Osteoblast (primary cell): ENCODE measurements at regions not wholly inside any gene's neighbourhood (a gene's known extent, or its start where the extent isn't known, plus 50 kb on each side); places are given as distances from the start of the nearest gene placed in this dataset.

Experiments
- DNase-seq: peaks from one replicate; pipeline ENCODE4 v3.0.0; 2011; ENCODE audit warnings: low spot score, mixed read lengths; ENCODE audit not compliant: insufficient read length; ENCODE audit errors: missing footprints
- H2AFZ ChIP-seq: 2 replicates; pipeline ENCODE4 v1.6.0; 2011; ENCODE audit warnings: mild to moderate bottlenecking, low read length
- H3K27ac ChIP-seq: 2 replicates; pipeline ENCODE4 v1.5.1; 2011; ENCODE audit warnings: mild to moderate bottlenecking, low read depth, low read length, moderate library complexity
- H3K27me3 ChIP-seq: 2 replicates; pipeline ENCODE4 v1.6.0; 2012; ENCODE audit warnings: mild to moderate bottlenecking, control low read depth, inconsistent platforms, low read length, moderate library complexity; ENCODE audit not compliant: insufficient read depth
- H3K36me3 ChIP-seq: 2 replicates; pipeline ENCODE4 v1.5.1; 2011; ENCODE audit warnings: mild to moderate bottlenecking, low read length, control low read depth, moderate library complexity; ENCODE audit not compliant: insufficient read depth
- H3K4me1 ChIP-seq: 2 replicates; pipeline ENCODE4 v1.5.1; 2011; ENCODE audit warnings: mild to moderate bottlenecking, low read length, control low read depth, moderate library complexity; ENCODE audit not compliant: insufficient read depth
- H3K4me2 ChIP-seq: 2 replicates; pipeline ENCODE4 v1.6.0; 2011; ENCODE audit warnings: mild to moderate bottlenecking, low read length; ENCODE audit not compliant: insufficient read depth
- H3K4me3 ChIP-seq: fragments of 200-600 bp; sonication (generic); 3 replicates; pipeline ENCODE4 v1.5.1; 2012; ENCODE audit warnings: mild to moderate bottlenecking, low read length, inconsistent platforms; ENCODE audit not compliant: insufficient read depth
- H3K79me2 ChIP-seq: 2 replicates; pipeline ENCODE4 v1.6.0; 2012; ENCODE audit warnings: mild to moderate bottlenecking, low read length, control low read depth, inconsistent platforms; ENCODE audit not compliant: insufficient read depth
- H3K9me3 ChIP-seq: 2 replicates; pipeline ENCODE4 v1.5.1; 2011; ENCODE audit warnings: low read depth, low read length, control low read depth
- H4K20me1 ChIP-seq: 2 replicates; pipeline ENCODE4 v1.6.0; 2012; ENCODE audit warnings: mild to moderate bottlenecking, low read length, control low read depth; ENCODE audit not compliant: insufficient read depth
- TF ChIP-seq, protein P1 (sequence below): IDR thresholded peaks from 2 replicates; pipeline ENCODE4 v1.5.1; 2011; ENCODE audit warnings: mild to moderate bottlenecking, low read depth, low read length, moderate library complexity; ENCODE audit errors: extremely low read depth

- Histone ChIP-seq H4K20me1 (no peaks in the 10 kb centered on the region), H3K27ac (no peak overlapping the region), H2AFZ (no peak overlapping the region), H3K79me2 (no peaks in the 10 kb centered on the region), H3K36me3 (no peaks in the 10 kb centered on the region), H3K4me3 (no peak overlapping the region), H3K4me2 (no peak overlapping the region), H3K9me3 (no peaks in the 10 kb centered on the region), H3K4me1 (peaks cover 5% of the 10 kb centered on the region), H3K27me3 (no peaks in the 10 kb centered on the region)
- no peak for DNase-seq
- TF ChIP-seq, protein P1, sequence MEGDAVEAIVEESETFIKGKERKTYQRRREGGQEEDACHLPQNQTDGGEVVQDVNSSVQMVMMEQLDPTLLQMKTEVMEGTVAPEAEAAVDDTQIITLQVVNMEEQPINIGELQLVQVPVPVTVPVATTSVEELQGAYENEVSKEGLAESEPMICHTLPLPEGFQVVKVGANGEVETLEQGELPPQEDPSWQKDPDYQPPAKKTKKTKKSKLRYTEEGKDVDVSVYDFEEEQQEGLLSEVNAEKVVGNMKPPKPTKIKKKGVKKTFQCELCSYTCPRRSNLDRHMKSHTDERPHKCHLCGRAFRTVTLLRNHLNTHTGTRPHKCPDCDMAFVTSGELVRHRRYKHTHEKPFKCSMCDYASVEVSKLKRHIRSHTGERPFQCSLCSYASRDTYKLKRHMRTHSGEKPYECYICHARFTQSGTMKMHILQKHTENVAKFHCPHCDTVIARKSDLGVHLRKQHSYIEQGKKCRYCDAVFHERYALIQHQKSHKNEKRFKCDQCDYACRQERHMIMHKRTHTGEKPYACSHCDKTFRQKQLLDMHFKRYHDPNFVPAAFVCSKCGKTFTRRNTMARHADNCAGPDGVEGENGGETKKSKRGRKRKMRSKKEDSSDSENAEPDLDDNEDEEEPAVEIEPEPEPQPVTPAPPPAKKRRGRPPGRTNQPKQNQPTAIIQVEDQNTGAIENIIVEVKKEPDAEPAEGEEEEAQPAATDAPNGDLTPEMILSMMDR: no peak
Observed at GRCh38 chr5:81817086-81817485, 66.2 kb upstream of the SSBP2 start.

DNA sequence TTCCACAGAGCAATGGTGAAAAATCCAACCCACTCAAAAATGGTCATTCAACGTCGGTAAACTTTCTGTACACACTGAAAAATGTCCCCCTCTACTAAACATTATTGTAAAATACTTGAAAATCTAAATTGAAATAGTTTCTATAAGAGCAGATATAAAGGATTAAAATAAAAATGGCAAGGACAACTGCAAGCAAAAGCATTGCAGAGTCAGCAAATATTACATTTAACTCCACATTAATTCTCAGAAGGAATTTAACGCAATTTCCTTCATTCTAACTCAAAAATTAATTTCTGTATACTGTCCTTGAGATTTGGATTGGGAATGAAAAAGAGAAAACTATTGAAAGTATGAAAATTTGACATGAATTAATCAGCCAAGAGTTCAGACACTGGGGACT is 64.4 kb upstream of the SSBP2 start:
- H3K27ac ChIP-seq: no peak overlapping the region
- no peaks in the 10 kb centered on the region for H4K20me1 ChIP-seq
- no peak for DNase-seq
- TF ChIP-seq, protein P1: no peak
- no peak overlapping the region for H3K4me2 ChIP-seq
- no peaks in the 10 kb centered on the region for H3K9me3 ChIP-seq
- H3K4me3 ChIP-seq: no peak overlapping the region
- no peaks in the 10 kb centered on the region for H3K27me3 ChIP-seq
- H2AFZ ChIP-seq: no peak overlapping the region
- H3K4me1 ChIP-seq: peaks cover 5% of the 10 kb centered on the region
- H3K36me3 ChIP-seq: no peaks in the 10 kb centered on the region
- no peaks in the 10 kb centered on the region for H3K79me2 ChIP-seq

- Histone ChIP-seq H3K27ac (no peak overlapping the region), H3K4me2 (no peak overlapping the region), H3K4me1 (no peaks in the 10 kb centered on the region), H3K27me3 (no peaks in the 10 kb centered on the region), H3K4me3 (no peak overlapping the region), H3K36me3 (no peaks in the 10 kb centered on the region), H3K79me2 (no peaks in the 10 kb centered on the region), H3K9me3 (no peaks in the 10 kb centered on the region), H2AFZ (no peak overlapping the region), H4K20me1 (no peaks in the 10 kb centered on the region)
- DNase-seq: no peak
- TF ChIP-seq, protein P1: no peak
Observed at GRCh38 chr5:81808106-81808505, 57.2 kb upstream of the SSBP2 start.

DNA sequence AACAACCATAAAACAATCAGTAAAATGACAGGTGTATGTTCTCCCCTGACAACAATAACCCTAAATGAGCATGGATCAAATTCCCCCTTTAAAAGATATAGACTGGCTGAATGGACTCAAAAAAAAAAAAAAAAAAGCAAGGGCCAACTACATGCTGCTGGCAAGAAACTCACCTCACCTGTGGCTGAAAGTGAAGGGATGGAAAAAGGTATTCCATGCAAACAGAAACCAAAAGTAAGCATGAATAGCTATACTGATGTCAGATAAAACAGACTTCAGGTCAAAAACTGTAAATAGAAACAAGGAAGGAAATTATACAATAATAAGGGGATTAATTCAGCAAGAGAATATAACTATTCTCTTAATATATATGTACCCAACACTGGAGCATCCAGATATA is 54.2 kb upstream of the SSBP2 start:
- no peak for DNase-seq

More for the DNA sequence above, 54.2 kb upstream of the SSBP2 start:
- Histone ChIP-seq H3K27ac (no peak overlapping the region), H4K20me1 (no peaks in the 10 kb centered on the region), H3K79me2 (no peaks in the 10 kb centered on the region), H3K4me1 (no peaks in the 10 kb centered on the region), H3K4me2 (no peak overlapping the region), H2AFZ (no peak overlapping the region), H3K27me3 (no peaks in the 10 kb centered on the region), H3K36me3 (no peaks in the 10 kb centered on the region), H3K9me3 (no peaks in the 10 kb centered on the region), H3K4me3 (no peak overlapping the region)
- TF ChIP-seq, protein P1: no peak
